H1 (cell line): ENCODE measurements at regions not wholly inside any gene's neighbourhood (a gene's known extent, or its start where the extent isn't known, plus 50 kb on each side); places are given as distances from the start of the nearest gene placed in this dataset.

Experiments
- CTCF ChIA-PET: fragments of 300-600 bp; sonication (Branson Sonifier 250); formaldehyde crosslinking; loops from one replicate; lab custom pipeline; 2021; ENCODE audit not compliant: partially characterized antibody; lab: Charles Lee
- POLR2A ChIA-PET: fragments of 300-600 bp; sonication (Branson Sonifier 250); formaldehyde crosslinking; loops from one replicate; lab custom pipeline; 2021; ENCODE audit warnings: inconsistent platforms; ENCODE audit not compliant: partially characterized antibody; lab: Charles Lee
- DNase-seq, 2 experiments: peaks; one replicate each; pipeline versions ENCODE4 v3.0.0 to v3.0.0-alpha.2; 2010 to 2022; ENCODE audit warnings: low spot score in 2 of 2, low read depth in 1 of 2, mixed read lengths in 1 of 2
- FAIRE-seq: peaks from 2 replicates; lab custom pipeline; 2011; peaks lifted over from hg19 to GRCh38; lab: Jason Lieb, UNC
- H2AFZ ChIP-seq: 2 replicates; pipeline ENCODE4 v1.8.1; 2012; ENCODE audit warnings: low read length, inconsistent platforms
- H2AK5ac ChIP-seq: 2 replicates; pipeline ENCODE4 v1.6.1; 2013; ENCODE audit warnings: low read depth, low read length
- H2BK120ac ChIP-seq: replicated peaks from 2 replicates; pipeline ENCODE3; 2013; ENCODE audit warnings: low read depth, low read length, inconsistent platforms
- H2BK12ac ChIP-seq: 2 replicates; pipeline ENCODE4 v1.6.1; 2013; ENCODE audit warnings: low read depth, low read length
- H2BK15ac ChIP-seq: 2 replicates; pipeline ENCODE4 v1.6.1; 2013; ENCODE audit warnings: low read length
- H2BK20ac ChIP-seq: 2 replicates; pipeline ENCODE4 v1.6.1; 2013; ENCODE audit warnings: low read length
- H2BK5ac ChIP-seq: 2 replicates; pipeline ENCODE4 v1.6.1; 2013; ENCODE audit warnings: low read depth, low read length
- H3K14ac ChIP-seq: 2 replicates; pipeline ENCODE4 v1.6.1; 2013; ENCODE audit warnings: inconsistent platforms; ENCODE audit not compliant: insufficient read length
- H3K18ac ChIP-seq: 2 replicates; pipeline ENCODE4 v1.6.1; 2013; ENCODE audit warnings: low read length; ENCODE audit errors: extremely low read depth
- H3K23ac ChIP-seq: 2 replicates; pipeline ENCODE4 v1.6.1; 2013; ENCODE audit warnings: inconsistent platforms; ENCODE audit not compliant: insufficient read length
- H3K23me2 ChIP-seq: 2 replicates; pipeline ENCODE4 v1.6.1; 2013; ENCODE audit warnings: low read depth, low read length
- H3K27ac ChIP-seq: 2 replicates; pipeline ENCODE4 v1.6.1; 2011; ENCODE audit warnings: low read depth, low read length, inconsistent platforms
- H3K27me3 ChIP-seq, 4 experiments: replicated peaks in 1 of 4; 1 replicate in 1 of 4; 2 replicates in 3 of 4; pipeline versions ENCODE4 v1.6.1 to v1.8.1; 2011 to 2013; ENCODE audit warnings: low read length in 3 of 4, mild to moderate bottlenecking in 3 of 4, inconsistent platforms in 2 of 4, mixed read lengths in 2 of 4, moderate library complexity in 1 of 4; ENCODE audit not compliant: control insufficient read depth in 3 of 4, insufficient read depth in 3 of 4; ENCODE audit errors: extremely low read depth in 1 of 4
- H3K36me3 ChIP-seq, 4 experiments: 2 replicates each; pipeline versions ENCODE4 v1.6.1 to v1.8.1; 2011 to 2013; ENCODE audit warnings: mild to moderate bottlenecking in 4 of 4, low read length in 3 of 4, moderate library complexity in 2 of 4, control low read depth in 1 of 4, inconsistent platforms in 1 of 4; ENCODE audit not compliant: insufficient read depth in 4 of 4, control insufficient read depth in 2 of 4
- H3K4ac ChIP-seq: replicated peaks from 2 replicates; pipeline ENCODE3; 2013; ENCODE audit warnings: low read length, low read depth, mixed read lengths, inconsistent platforms; ENCODE audit not compliant: insufficient read length
- H3K4me1 ChIP-seq, 4 experiments: replicated peaks in 1 of 4; 1 replicate in 1 of 4; 2 replicates in 3 of 4; pipeline versions ENCODE4 v1.6.1 to v1.8.1; 2011 to 2013; ENCODE audit warnings: low read length in 3 of 4, inconsistent platforms in 2 of 4, mixed read lengths in 1 of 4; ENCODE audit not compliant: insufficient read depth in 4 of 4, control insufficient read depth in 3 of 4
- H3K4me2 ChIP-seq, 2 experiments: 2 replicates each; pipeline versions ENCODE4 v1.6.1 to v1.8.1; 2011 to 2013; ENCODE audit warnings: low read depth in 2 of 2, low read length in 2 of 2, control low read depth in 1 of 2, inconsistent platforms in 1 of 2, mild to moderate bottlenecking in 1 of 2; ENCODE audit not compliant: insufficient read depth in 1 of 2
- H3K4me3 ChIP-seq, 4 experiments: fragments of 200-600, 300-600 bp in 1 of 4; sonication (generic), shearing (Covaris generic), sonication (Bioruptor Twin) in 1 of 4; 2 replicates each; pipeline versions ENCODE4 v1.5.1 to v1.8.1; 2011 to 2016; ENCODE audit warnings: low read length in 4 of 4, low read depth in 3 of 4, control low read depth in 2 of 4, inconsistent platforms in 2 of 4, mild to moderate bottlenecking in 2 of 4, mixed read lengths in 1 of 4, moderate library complexity in 1 of 4; ENCODE audit not compliant: insufficient read depth in 2 of 4; ENCODE audit errors: extremely low read depth in 1 of 4
- H3K56ac ChIP-seq: replicated peaks from 2 replicates; pipeline ENCODE3; 2013; ENCODE audit warnings: low read depth, mild to moderate bottlenecking, mixed read lengths, low read length, inconsistent platforms; ENCODE audit not compliant: insufficient read length
- H3K79me1 ChIP-seq: 2 replicates; pipeline ENCODE4 v1.6.1; 2013; ENCODE audit warnings: low read depth, low read length, control low read depth
- H3K79me2 ChIP-seq, 2 experiments: 2 replicates each; pipeline versions ENCODE4 v1.6.1 to v1.8.1; 2012 to 2013; ENCODE audit warnings: low read length in 2 of 2, mild to moderate bottlenecking in 2 of 2, inconsistent platforms in 1 of 2; ENCODE audit not compliant: insufficient read depth in 2 of 2, control insufficient read depth in 1 of 2
- H3K9ac ChIP-seq, 4 experiments: replicated peaks in 1 of 4; 1 replicate in 1 of 4; 2 replicates in 3 of 4; pipeline versions ENCODE4 v1.6.1 to v1.8.1; 2011 to 2013; ENCODE audit warnings: low read depth in 3 of 4, low read length in 3 of 4, control low read depth in 2 of 4, mild to moderate bottlenecking in 2 of 4, moderate library complexity in 2 of 4, inconsistent platforms in 1 of 4; ENCODE audit errors: extremely low read depth in 1 of 4
- H3K9me3 ChIP-seq, 2 experiments: 2 replicates each; pipeline versions ENCODE4 v1.6.1 to v1.8.1; 2012 to 2013; ENCODE audit warnings: mild to moderate bottlenecking in 2 of 2, moderate library complexity in 2 of 2, control low read depth in 1 of 2, inconsistent platforms in 1 of 2, low read depth in 1 of 2, low read length in 1 of 2, mixed read lengths in 1 of 2; ENCODE audit not compliant: insufficient read depth in 2 of 2
- H4K20me1 ChIP-seq, 2 experiments: replicated peaks in 1 of 2; 2 replicates each; pipeline versions ENCODE3 to v1.8.1; 2011 to 2013; ENCODE audit warnings: inconsistent platforms in 2 of 2, low read length in 2 of 2, mild to moderate bottlenecking in 1 of 2; ENCODE audit not compliant: insufficient read depth in 2 of 2, control insufficient read depth in 1 of 2
- H4K5ac ChIP-seq: 2 replicates; pipeline ENCODE4 v1.6.1; 2013; ENCODE audit warnings: low read length, low read depth, mixed read lengths, inconsistent platforms; ENCODE audit not compliant: insufficient read length
- H4K8ac ChIP-seq: 2 replicates; pipeline ENCODE4 v1.8.0; 2013; ENCODE audit warnings: mild to moderate bottlenecking, moderate library complexity, low read length, inconsistent platforms; ENCODE audit not compliant: insufficient read depth; ENCODE audit errors: extremely low read depth
- H4K91ac ChIP-seq: replicated peaks from 2 replicates; pipeline ENCODE3; 2013; ENCODE audit warnings: low read length, mixed read lengths, inconsistent platforms; ENCODE audit not compliant: insufficient read length
- CHD2 ChIP-seq: IDR thresholded peaks from 2 replicates; pipeline ENCODE4 v1.6.1; 2012; ENCODE audit warnings: low read length, improper control_type of control experiment
- RNF2 ChIP-seq: fragments of 200-900, 300-1000 bp; sonication (generic); IDR thresholded peaks from 2 replicates; pipeline ENCODE4 v1.7.1; 2016; ENCODE audit warnings: borderline replicate concordance, low read depth, mild to moderate bottlenecking, antibody characterized with exemption, low read length; ENCODE audit not compliant: poor library complexity, severe bottlenecking; ENCODE audit errors: missing control alignments
- TAF1 ChIP-seq: IDR thresholded peaks from 2 replicates; pipeline ENCODE4 v1.6.1; 2011; ENCODE audit warnings: mild to moderate bottlenecking, low read depth, low read length
- WGBS, 2 experiments: shearing (Covaris generic) in 1 of 2; methylation state at CpG; one replicate each; pipeline versions ENCODE4 v1.1.6 to v1.1.7; 2013 to 2015; ENCODE audit warnings: low lambda C conversion rate in 2 of 2, mixed read lengths in 2 of 2, inconsistent platforms in 1 of 2, low coverage in 1 of 2, missing lambda C conversion rate in 1 of 2; ENCODE audit not compliant: insufficient replicate concordance in 2 of 2, insufficient coverage in 1 of 2, insufficient read length in 1 of 2; ENCODE audit errors: extremely low coverage in 1 of 2, missing lambda C conversion rate in 1 of 2; 5-methylcytosine and 5-hydroxymethylcytosine counted together

DNA sequence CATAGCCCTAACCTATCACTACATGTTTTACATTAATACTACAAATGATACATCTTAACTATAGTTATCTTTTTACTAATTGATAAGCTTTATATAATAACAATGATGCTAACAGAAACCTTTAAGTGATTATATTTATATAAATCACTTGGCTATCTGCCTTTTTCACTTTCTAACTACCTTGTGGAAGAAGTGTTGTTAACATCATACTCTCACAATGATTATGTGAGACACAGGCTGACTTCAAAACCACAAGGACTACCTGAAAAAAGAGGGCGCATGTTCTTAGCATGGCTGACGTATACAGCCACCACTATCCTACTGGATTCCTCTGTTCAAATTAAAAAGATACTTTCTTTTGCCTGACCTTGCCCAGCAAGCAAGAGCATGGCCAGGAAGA, 135.3 kb upstream of the SOX5 start:
- no peak overlapping the region for H2AFZ ChIP-seq
- H3K56ac ChIP-seq: no peak overlapping the region
- no peaks in the 10 kb centered on the region for H3K27me3 ChIP-seq
- no peak overlapping the region for H3K14ac ChIP-seq
- no peak overlapping the region for H3K4ac ChIP-seq
- CTCF ChIA-PET: no interaction called here
- H3K4me1 ChIP-seq: peaks cover 0 to 2% (median 0%) of the 10 kb centered on the region in 4 experiments; a peak in 1 of 7 replicates
- no peak overlapping the region for H3K18ac ChIP-seq
- POLR2A ChIA-PET: no interaction called here
- H2BK12ac ChIP-seq: no peak overlapping the region
- H4K5ac ChIP-seq: no peak overlapping the region
- no peak overlapping the region for H3K4me2 ChIP-seq
- H3K36me3 ChIP-seq: no peaks in the 10 kb centered on the region
- H2BK5ac ChIP-seq: no peak overlapping the region
- H3K9ac ChIP-seq: no peak overlapping the region
- no peaks in the 10 kb centered on the region for H3K79me2 ChIP-seq
- no peak overlapping the region for H3K23ac ChIP-seq
- H3K27ac ChIP-seq: no peak overlapping the region
- DNase-seq (no peak), FAIRE-seq (no peak)
- no peaks in the 10 kb centered on the region for H3K79me1 ChIP-seq
- no peak overlapping the region for H2BK15ac ChIP-seq
- 92% methylated on average over 2 of the region's 2 CpGs; no CpG with 5 or more reads in 1 of the 2 experiments for WGBS, 2 experiments
- no peaks in the 10 kb centered on the region for H4K20me1 ChIP-seq
- H4K8ac ChIP-seq: no peak overlapping the region
- TF ChIP-seq RNF2 (no peak), TAF1 (no peak), CHD2 (no peak)
- no peak overlapping the region for H2AK5ac ChIP-seq
- no peak overlapping the region for H4K91ac ChIP-seq
- H3K23me2 ChIP-seq: no peaks in the 10 kb centered on the region
- H3K4me3 ChIP-seq: no peak overlapping the region
- H2BK20ac ChIP-seq: no peak overlapping the region
- no peaks in the 10 kb centered on the region for H3K9me3 ChIP-seq
- no peak overlapping the region for H2BK120ac ChIP-seq
